ENCODE measurements at regions not wholly inside any gene's neighbourhood (a gene's known extent, or its start where the extent isn't known, plus 50 kb on each side); places are given as distances from the start of the nearest gene placed in this dataset.

GRCh38 chr10:124263726-124264125 is 155.0 kb downstream of the OAT start:
- H3K4me3 ChIP-seq (ENCODE audit: low read depth, low read length), result no peak overlapping the region
- no peaks in the 10 kb centered on the region; the same call in none of the 2 replicates for H3K27me3 ChIP-seq (replicated peaks; ENCODE audit: control insufficient read depth, insufficient read depth, low read length)
- H3K27me3 Mint-ChIP-seq (ENCODE audit: insufficient read depth, unreplicated experiment), result peaks cover 19% of the 10 kb centered on the region
- intact Hi-C loops (cut with micrococcal nuclease; ENCODE audit: unreplicated experiment), result no loop called here
- no peaks in the 10 kb centered on the region for H3K4me1 Mint-ChIP-seq (ENCODE audit: low read depth, unreplicated experiment)
- no peaks in the 10 kb centered on the region for H3K4me1 ChIP-seq
- no peak overlapping the region for H3K27ac Mint-ChIP-seq (ENCODE audit: unreplicated experiment)
- no peak for DNase-seq
- H3K9me3 ChIP-seq, result no peaks in the 10 kb centered on the region
- no peaks in the 10 kb centered on the region for H3K36me3 Mint-ChIP-seq (ENCODE audit: insufficient read depth, unreplicated experiment)
- no TSS peak for BruUV-seq (replicated peaks)
- H3K4me3 Mint-ChIP-seq (ENCODE audit: unreplicated experiment), result no peak overlapping the region
- no peaks in the 10 kb centered on the region for H3K9me3 Mint-ChIP-seq (ENCODE audit: unreplicated experiment)
- TF ChIP-seq CTCF (IDR thresholded peaks at IDR 0.05; ENCODE audit: insufficient read depth in 1 of 2, low read depth in 1 of 2, low read length in 1 of 2, severe bottlenecking in 1 of 2, unreplicated experiment in 1 of 2), result no peak
- CTCF ChIA-PET, result interaction anchor here (0.7 kb wide), 1 partner anchor 15 kb away, joined by 3 read pairs; no protein-coding TSS in a partner anchor
- H3K36me3 ChIP-seq (ENCODE audit: control insufficient read depth, insufficient read depth, low read length), result no peaks in the 10 kb centered on the region
- POLR2A ChIA-PET, result no interaction called here

GRCh38 chr10:124262971-124263370 is 155.8 kb downstream of the OAT start:
- no TSS peak for BruUV-seq (replicated peaks)
- H3K9me3 ChIP-seq, result no peaks in the 10 kb centered on the region
- TF ChIP-seq CTCF (IDR thresholded peaks at IDR 0.05; ENCODE audit: insufficient read depth in 1 of 2, low read depth in 1 of 2, low read length in 1 of 2, severe bottlenecking in 1 of 2, unreplicated experiment in 1 of 2), result no peak
- intact Hi-C loops (cut with micrococcal nuclease; ENCODE audit: unreplicated experiment), result no loop called here
- CTCF ChIA-PET, result interaction anchor here (0.6 to 0.7 kb wide), 2 partner anchors 15 to 71 kb away, joined by 3 read pairs; no protein-coding TSS in a partner anchor
- no peaks in the 10 kb centered on the region for H3K36me3 ChIP-seq (ENCODE audit: control insufficient read depth, insufficient read depth, low read length)
- no peaks in the 10 kb centered on the region; the same call in 1 of the 2 replicates for H3K27me3 ChIP-seq (replicated peaks; ENCODE audit: control insufficient read depth, insufficient read depth, low read length)
- no peak overlapping the region for H3K4me3 ChIP-seq (ENCODE audit: low read depth, low read length)
- H3K9me3 Mint-ChIP-seq (ENCODE audit: unreplicated experiment), result no peaks in the 10 kb centered on the region
- no peaks in the 10 kb centered on the region for H3K4me1 Mint-ChIP-seq (ENCODE audit: low read depth, unreplicated experiment)
- no peaks in the 10 kb centered on the region for H3K36me3 Mint-ChIP-seq (ENCODE audit: insufficient read depth, unreplicated experiment)
- no peak for DNase-seq
- no peak overlapping the region for H3K4me3 Mint-ChIP-seq (ENCODE audit: unreplicated experiment)
- no peak overlapping the region for H3K27ac Mint-ChIP-seq (ENCODE audit: unreplicated experiment)
- POLR2A ChIA-PET, result no interaction called here
- peaks cover 19% of the 10 kb centered on the region for H3K27me3 Mint-ChIP-seq (ENCODE audit: insufficient read depth, unreplicated experiment)
- H3K4me1 ChIP-seq, result no peaks in the 10 kb centered on the region

GRCh38 chr10:124262234-124262865 is 156.4 kb downstream of the OAT start:
- Mint-ChIP-seq H3K27me3 (ENCODE audit: insufficient read depth, unreplicated experiment) (peaks cover 19% of the 10 kb centered on the region), H3K4me3 (ENCODE audit: unreplicated experiment) (no peak overlapping the region), H3K9me3 (ENCODE audit: unreplicated experiment) (no peaks in the 10 kb centered on the region), H3K4me1 (ENCODE audit: low read depth, unreplicated experiment) (no peaks in the 10 kb centered on the region), H3K36me3 (ENCODE audit: insufficient read depth, unreplicated experiment) (no peaks in the 10 kb centered on the region), H3K27ac (ENCODE audit: unreplicated experiment) (no peak overlapping the region)
- CTCF ChIA-PET, result interaction anchor here (0.6 kb wide), 1 partner anchor 70 kb away, joined by 3 read pairs; no protein-coding TSS in a partner anchor
- intact Hi-C loops (cut with micrococcal nuclease; ENCODE audit: unreplicated experiment), result no loop called here
- Histone ChIP-seq H3K4me1 (no peaks in the 10 kb centered on the region), H3K36me3 (ENCODE audit: control insufficient read depth, insufficient read depth, low read length) (no peaks in the 10 kb centered on the region), H3K4me3 (ENCODE audit: low read depth, low read length) (no peak overlapping the region), H3K9me3 (no peaks in the 10 kb centered on the region), H3K27me3 (replicated peaks; ENCODE audit: control insufficient read depth, insufficient read depth, low read length) (no peaks in the 10 kb centered on the region; the same call in 1 of the 2 replicates)
- no TSS peak for BruUV-seq (replicated peaks)
- peak in 1 of 2 experiments; percentile 14 for DNase-seq
- no peak for TF ChIP-seq CTCF (IDR thresholded peaks at IDR 0.05; ENCODE audit: insufficient read depth in 1 of 2, low read depth in 1 of 2, low read length in 1 of 2, severe bottlenecking in 1 of 2, unreplicated experiment in 1 of 2)
- POLR2A ChIA-PET, result no interaction called here
